IPS-NIHi7 (cell line): ENCODE measurements at regions not wholly inside any gene's neighbourhood (a gene's known extent, or its start where the extent isn't known, plus 50 kb on each side); places are given as distances from the start of the nearest gene placed in this dataset.

ENCODE experiments used
- DNase-seq: peaks from one replicate; pipeline ENCODE4 v3.0.0; 2012; ENCODE audit warnings: mixed read lengths; ENCODE audit errors: extremely low spot score

- DNase-seq: no peak
These were observed 52.5 kb upstream of the RBM19 start for GRCh38 chr12:114018669-114019068.
